Hepatocyte (in vitro differentiated cells): ENCODE measurements at regions not wholly inside any gene's neighbourhood (a gene's known extent, or its start where the extent isn't known, plus 50 kb on each side); places are given as distances from the start of the nearest gene placed in this dataset.
"Not testable (repeated sequence)": the region's sequence is repeated elsewhere in the genome, so short reads cannot be mapped to it uniquely, and the experiment has no call there.

ENCODE experiments used
- CTCF ChIP-seq: fragments of 200-600 bp; sonication (generic); IDR thresholded peaks from 2 replicates; pipeline ENCODE4 v1.5.1; 2016; ENCODE audit warnings: antibody characterized with exemption, mild to moderate bottlenecking; ENCODE audit not compliant: poor library complexity
- EZH2 ChIP-seq: fragments of 200-600 bp; sonication (generic); IDR thresholded peaks from 2 replicates; pipeline ENCODE4 v1.6.1; 2016; ENCODE audit warnings: antibody characterized with exemption, mild to moderate bottlenecking, borderline replicate concordance

DNA sequence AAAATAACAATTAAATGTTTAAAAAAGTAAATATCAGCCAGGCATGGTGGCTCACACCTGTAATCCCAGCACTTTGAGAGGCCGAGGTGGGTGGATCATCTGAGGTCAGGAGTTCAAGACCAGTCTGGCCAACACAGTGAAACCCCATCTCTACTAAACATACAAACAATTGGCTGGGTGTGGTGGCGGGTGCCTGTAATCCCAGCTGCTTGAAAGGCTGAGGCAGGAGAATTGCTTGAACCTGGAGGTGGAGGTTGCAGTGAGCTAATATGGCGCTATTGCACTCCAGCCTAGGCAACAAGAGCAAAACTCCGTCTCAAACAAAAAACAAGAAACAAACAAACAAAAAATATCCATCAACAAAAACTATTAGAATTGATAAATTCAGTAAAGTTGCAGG, 77.5 kb downstream of the SNX5 start:
- TF ChIP-seq CTCF, EZH2: not testable (repeated sequence)
